ENCODE measurements at regions not wholly inside any gene's neighbourhood (a gene's known extent, or its start where the extent isn't known, plus 50 kb on each side); places are given as distances from the start of the nearest gene placed in this dataset.

GRCh38 chr9:551986-552929 lies 289.2 kb upstream of the DMRT1 start:
- Histone ChIP-seq H3K4me3 (replicated peaks in 1 of 3; ENCODE audit: insufficient read depth in 1 of 3, low read depth in 1 of 3, low read length in 3 of 3) (no peak overlapping the region), H2AFZ (ENCODE audit: low read depth, low read length) (no peak overlapping the region), H4K20me1 (replicated peaks; ENCODE audit: control insufficient read depth, extremely low read depth, insufficient read depth, low read length) (no peaks in the 10 kb centered on the region), H3K9ac (replicated peaks; ENCODE audit: extremely low read depth, insufficient read depth, low read length) (no peak overlapping the region), H3K36me3 (ENCODE audit: control insufficient read depth in 2 of 2, extremely low read depth in 1 of 2, insufficient read depth in 2 of 2, low read length in 2 of 2) (no peaks in the 10 kb centered on the region), H3K79me2 (ENCODE audit: control insufficient read depth, insufficient read depth, low read length) (no peaks in the 10 kb centered on the region), H3K9me1 (replicated peaks; ENCODE audit: control insufficient read depth, extremely low read depth, insufficient read depth, low read length) (no peaks in the 10 kb centered on the region), H3K4me1 (ENCODE audit: control insufficient read depth, extremely low read depth, insufficient read depth, low read length) (no peaks in the 10 kb centered on the region), H3K27me3 (ENCODE audit: control insufficient read depth in 2 of 2, insufficient read depth in 2 of 2, low read length in 2 of 2) (peaks cover 0 to 2% of the 10 kb centered on the region in 2 experiments), H3K9me3 (replicated peaks; ENCODE audit: control insufficient read depth, insufficient read depth, low read length) (no peaks in the 10 kb centered on the region), H3K4me2 (ENCODE audit: insufficient read depth, low read length) (no peak overlapping the region), H3K27ac (ENCODE audit: insufficient read depth, low read depth, low read length) (no peak overlapping the region)
- dilution Hi-C loops (cut with MboI; ENCODE audit: extremely low pct_ligation_motif_present, low sequenced_read_pairs) (no loop called here), intact Hi-C loops (cut with micrococcal nuclease) (no loop called here)
- BruUV-seq (replicated peaks): no TSS peak
- DNase-seq (ENCODE audit: low read depth, low spot score) (no peak), FAIRE-seq (no peak)
- TF ChIP-seq CTCF (IDR thresholded peaks at IDR 0.05; ENCODE audit: extremely low read depth in 1 of 2, insufficient read depth in 1 of 2, low read depth in 1 of 2, low read length in 2 of 2): no peak
- TF ChIP-seq GATA2 (IDR thresholded peaks at IDR 0.05; ENCODE audit: insufficient read depth, insufficient read length, low read depth, low read length): no peak
- no peak for TF ChIP-seq MAX (IDR thresholded peaks at IDR 0.05; ENCODE audit: insufficient read depth, insufficient read length)
- TF ChIP-seq EZH2 (IDR thresholded peaks at IDR 0.05; ENCODE audit: borderline replicate concordance, low read depth, low read length, severe bottlenecking): no peak
- TF ChIP-seq MYC (IDR thresholded peaks at IDR 0.05; ENCODE audit: low read depth, low read length): no peak
- no peak for TF ChIP-seq POLR2A (IDR thresholded peaks at IDR 0.05; ENCODE audit: low read depth, low read length)
- no peak for TF ChIP-seq POLR2AphosphoS5 (IDR thresholded peaks at IDR 0.05; ENCODE audit: insufficient read depth, low read depth, low read length)
- TF ChIP-seq FOS (IDR thresholded peaks at IDR 0.05; ENCODE audit: borderline replicate concordance, insufficient read depth, low read length): no peak
- CTCF ChIA-PET: interaction anchor here (1.1 kb wide), 1 partner anchor 90 kb away, joined by 3 read pairs; no protein-coding TSS in a partner anchor
- POLR2A ChIA-PET: no interaction called here

All from endothelial cell of umbilical vein (primary cell).